ENCODE measurements at regions not wholly inside any gene's neighbourhood (a gene's known extent, or its start where the extent isn't known, plus 50 kb on each side); places are given as distances from the start of the nearest gene placed in this dataset.

DNA sequence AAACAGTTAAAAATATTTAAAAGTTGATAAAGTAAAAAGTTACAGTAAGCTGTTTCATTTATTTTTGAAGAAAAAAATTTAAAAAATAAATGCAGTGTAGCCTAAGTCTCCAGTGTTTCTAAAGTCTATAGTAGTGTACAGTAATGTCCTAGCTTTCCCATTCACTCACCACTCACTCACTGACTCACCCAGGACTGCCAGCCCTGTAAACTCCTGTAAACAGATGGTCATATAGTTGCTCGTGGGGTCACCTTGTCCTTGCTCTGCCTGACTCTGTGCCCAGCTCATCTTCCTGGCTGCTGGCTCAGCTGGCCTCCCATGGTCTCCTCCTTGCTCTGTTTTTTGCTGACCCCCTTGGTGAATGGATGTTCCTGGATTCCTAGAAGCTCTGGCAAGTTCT, 180.3 kb downstream of the VAPA start:
- TF ChIP-seq, protein P1, sequence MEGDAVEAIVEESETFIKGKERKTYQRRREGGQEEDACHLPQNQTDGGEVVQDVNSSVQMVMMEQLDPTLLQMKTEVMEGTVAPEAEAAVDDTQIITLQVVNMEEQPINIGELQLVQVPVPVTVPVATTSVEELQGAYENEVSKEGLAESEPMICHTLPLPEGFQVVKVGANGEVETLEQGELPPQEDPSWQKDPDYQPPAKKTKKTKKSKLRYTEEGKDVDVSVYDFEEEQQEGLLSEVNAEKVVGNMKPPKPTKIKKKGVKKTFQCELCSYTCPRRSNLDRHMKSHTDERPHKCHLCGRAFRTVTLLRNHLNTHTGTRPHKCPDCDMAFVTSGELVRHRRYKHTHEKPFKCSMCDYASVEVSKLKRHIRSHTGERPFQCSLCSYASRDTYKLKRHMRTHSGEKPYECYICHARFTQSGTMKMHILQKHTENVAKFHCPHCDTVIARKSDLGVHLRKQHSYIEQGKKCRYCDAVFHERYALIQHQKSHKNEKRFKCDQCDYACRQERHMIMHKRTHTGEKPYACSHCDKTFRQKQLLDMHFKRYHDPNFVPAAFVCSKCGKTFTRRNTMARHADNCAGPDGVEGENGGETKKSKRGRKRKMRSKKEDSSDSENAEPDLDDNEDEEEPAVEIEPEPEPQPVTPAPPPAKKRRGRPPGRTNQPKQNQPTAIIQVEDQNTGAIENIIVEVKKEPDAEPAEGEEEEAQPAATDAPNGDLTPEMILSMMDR (IDR thresholded peaks at IDR 0.05; ENCODE audit: low read length), result no peak
- no peak for TF ChIP-seq EZH2 (optimal IDR thresholded peaks at IDR 0.05; ENCODE audit: low read depth, low read length)

Measured in MM.1S (cell line).